ENCODE measurements at regions not wholly inside any gene's neighbourhood (a gene's known extent, or its start where the extent isn't known, plus 50 kb on each side); places are given as distances from the start of the nearest gene placed in this dataset.
"Not testable (repeated sequence)": the region's sequence is repeated elsewhere in the genome, so short reads cannot be mapped to it uniquely, and the experiment has no call there.

GRCh38 chr1:112818990-112819689, 104.0 kb upstream of the PPM1J start:
- DNase-seq: no peak

GRCh38 chr1:112817555-112818373, 102.6 kb upstream of the PPM1J start:
- no peak for DNase-seq

GRCh38 chr1:112815376-112815775, 100.2 kb upstream of the PPM1J start:
- no peak for DNase-seq

- not testable (repeated sequence) for DNase-seq
Observed at GRCh38 chr1:112814645-112815044, 99.5 kb upstream of the PPM1J start.

GRCh38 chr1:112808861-112809684, 93.9 kb upstream of the PPM1J start:
- DNase-seq: peak; percentile 12 to 45

- no peak for DNase-seq
Observed at GRCh38 chr1:112807999-112808398, 92.9 kb upstream of the PPM1J start.

- no peak for DNase-seq
Observed at GRCh38 chr1:112807117-112807516, 92.0 kb upstream of the PPM1J start.

- no peak for DNase-seq
Observed at GRCh38 chr1:112806090-112806642, 91.0 kb upstream of the PPM1J start.

GRCh38 chr1:112805155-112805853, 90.2 kb upstream of the PPM1J start:
- no peak for DNase-seq

- DNase-seq: peak; percentile 23 to 29
Observed at GRCh38 chr1:112803906-112804762, 89.0 kb upstream of the PPM1J start.

- DNase-seq: no peak
Observed at GRCh38 chr1:112800289-112800688, 85.2 kb upstream of the PPM1J start.

- DNase-seq: no peak
Observed at GRCh38 chr1:112798292-112798691, 83.2 kb upstream of the PPM1J start.

- DNase-seq: no peak
Observed at GRCh38 chr1:112797224-112797623, 82.1 kb upstream of the PPM1J start.

- DNase-seq: no peak
Observed at GRCh38 chr1:112794654-112795239, 79.6 kb upstream of the PPM1J start.

GRCh38 chr1:112793631-112794565, 78.8 kb upstream of the PPM1J start:
- no peak for DNase-seq

GRCh38 chr1:112791723-112792104, 76.6 kb upstream of the PPM1J start:
- DNase-seq: no peak

GRCh38 chr1:112790920-112791722, 76.0 kb upstream of the PPM1J start:
- DNase-seq: no peak

GRCh38 chr1:112788561-112788960, 73.4 kb upstream of the PPM1J start:
- no peak for DNase-seq

- no peak for DNase-seq
Observed at GRCh38 chr1:112788054-112788453, 72.9 kb upstream of the PPM1J start.

All from NCI-H2081 (cell line).